WERI-Rb-1 (cell line): ENCODE measurements at regions not wholly inside any gene's neighbourhood (a gene's known extent, or its start where the extent isn't known, plus 50 kb on each side); places are given as distances from the start of the nearest gene placed in this dataset.
"Not testable (repeated sequence)": the region's sequence is repeated elsewhere in the genome, so short reads cannot be mapped to it uniquely, and the experiment has no call there.

ENCODE experiments used
- DNase-seq: peaks from one replicate; pipeline ENCODE4 v3.0.0-alpha.2; 2020
- H3K27ac ChIP-seq: fragments of 250-450 bp; sonication (Bioruptor Pico); 2 replicates; pipeline ENCODE4 v1.5.1; 2020; ENCODE audit warnings: mild to moderate bottlenecking, moderate library complexity
- H3K27me3 ChIP-seq: fragments of 250-450 bp; sonication (Bioruptor Pico); 2 replicates; pipeline ENCODE4 v1.5.1; 2021; ENCODE audit warnings: mild to moderate bottlenecking, low read depth, moderate library complexity; ENCODE audit not compliant: insufficient read depth, severe bottlenecking
- H3K36me3 ChIP-seq: fragments of 250-450 bp; sonication (Bioruptor Pico); 2 replicates; pipeline ENCODE4 v1.5.1; 2020; ENCODE audit warnings: mild to moderate bottlenecking, moderate library complexity
- H3K4me3 ChIP-seq: 2 replicates; pipeline ENCODE4 v1.5.1; 2011; ENCODE audit warnings: low read depth, mild to moderate bottlenecking, control low read depth, low read length
- H3K9me3 ChIP-seq: fragments of 250-450 bp; sonication (Bioruptor Pico); 2 replicates; pipeline ENCODE4 v1.5.1; 2021; ENCODE audit warnings: mild to moderate bottlenecking, moderate library complexity; ENCODE audit not compliant: severe bottlenecking
- TF ChIP-seq, protein P1 (sequence below): IDR thresholded peaks from 2 replicates; pipeline ENCODE4 v1.5.1; 2011; ENCODE audit warnings: low read depth, mild to moderate bottlenecking, control low read depth, inconsistent platforms, low read length

DNA sequence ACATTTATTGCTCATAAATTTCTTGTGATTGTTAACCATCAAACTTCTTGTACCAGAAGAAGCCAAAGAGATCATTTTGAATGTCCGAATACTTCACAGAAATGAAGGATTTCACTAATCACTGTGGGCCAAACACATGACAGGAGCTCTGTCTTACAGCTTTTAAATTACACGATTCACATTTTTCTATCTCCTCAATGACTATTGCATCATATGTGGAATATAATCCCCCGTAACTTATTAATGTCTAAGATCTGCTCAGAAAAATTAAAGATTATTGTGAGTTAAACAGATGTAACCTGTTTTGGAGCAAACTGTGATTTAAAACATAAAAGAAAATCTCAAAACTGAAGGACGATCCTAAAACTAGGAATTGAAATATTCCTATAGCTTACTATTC, 645.2 kb upstream of the COX7C start:
- Histone ChIP-seq H3K27ac (no peak overlapping the region), H3K4me3 (no peak overlapping the region), H3K9me3 (no peaks in the 10 kb centered on the region), H3K36me3 (no peaks in the 10 kb centered on the region), H3K27me3 (no peaks in the 10 kb centered on the region)
- DNase-seq = no peak
- TF ChIP-seq, protein P1, sequence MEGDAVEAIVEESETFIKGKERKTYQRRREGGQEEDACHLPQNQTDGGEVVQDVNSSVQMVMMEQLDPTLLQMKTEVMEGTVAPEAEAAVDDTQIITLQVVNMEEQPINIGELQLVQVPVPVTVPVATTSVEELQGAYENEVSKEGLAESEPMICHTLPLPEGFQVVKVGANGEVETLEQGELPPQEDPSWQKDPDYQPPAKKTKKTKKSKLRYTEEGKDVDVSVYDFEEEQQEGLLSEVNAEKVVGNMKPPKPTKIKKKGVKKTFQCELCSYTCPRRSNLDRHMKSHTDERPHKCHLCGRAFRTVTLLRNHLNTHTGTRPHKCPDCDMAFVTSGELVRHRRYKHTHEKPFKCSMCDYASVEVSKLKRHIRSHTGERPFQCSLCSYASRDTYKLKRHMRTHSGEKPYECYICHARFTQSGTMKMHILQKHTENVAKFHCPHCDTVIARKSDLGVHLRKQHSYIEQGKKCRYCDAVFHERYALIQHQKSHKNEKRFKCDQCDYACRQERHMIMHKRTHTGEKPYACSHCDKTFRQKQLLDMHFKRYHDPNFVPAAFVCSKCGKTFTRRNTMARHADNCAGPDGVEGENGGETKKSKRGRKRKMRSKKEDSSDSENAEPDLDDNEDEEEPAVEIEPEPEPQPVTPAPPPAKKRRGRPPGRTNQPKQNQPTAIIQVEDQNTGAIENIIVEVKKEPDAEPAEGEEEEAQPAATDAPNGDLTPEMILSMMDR = no peak

DNA sequence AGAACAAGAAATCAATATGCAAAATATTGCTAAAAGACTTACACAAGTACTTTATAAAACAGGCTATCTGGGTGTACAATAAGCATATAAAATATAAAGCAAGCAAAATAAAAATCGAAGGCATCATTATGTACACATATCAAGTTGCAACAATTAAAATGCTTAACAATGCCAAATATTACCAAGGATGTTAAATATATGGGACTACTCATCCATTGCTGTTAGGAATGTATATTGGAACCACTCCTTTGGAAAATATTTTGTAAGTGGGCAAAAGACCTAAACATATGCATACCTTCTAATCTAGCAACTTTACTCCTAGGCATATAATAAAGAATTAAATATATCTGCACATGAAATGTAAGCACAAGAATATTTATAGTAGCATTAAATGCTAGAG, 632.6 kb upstream of the COX7C start:
- Histone ChIP-seq H3K27ac (no peak overlapping the region), H3K27me3 (no peaks in the 10 kb centered on the region), H3K4me3 (no peak overlapping the region), H3K36me3 (no peaks in the 10 kb centered on the region), H3K9me3 (no peaks in the 10 kb centered on the region)
- DNase-seq = no peak
- TF ChIP-seq, protein P1 = no peak

DNA sequence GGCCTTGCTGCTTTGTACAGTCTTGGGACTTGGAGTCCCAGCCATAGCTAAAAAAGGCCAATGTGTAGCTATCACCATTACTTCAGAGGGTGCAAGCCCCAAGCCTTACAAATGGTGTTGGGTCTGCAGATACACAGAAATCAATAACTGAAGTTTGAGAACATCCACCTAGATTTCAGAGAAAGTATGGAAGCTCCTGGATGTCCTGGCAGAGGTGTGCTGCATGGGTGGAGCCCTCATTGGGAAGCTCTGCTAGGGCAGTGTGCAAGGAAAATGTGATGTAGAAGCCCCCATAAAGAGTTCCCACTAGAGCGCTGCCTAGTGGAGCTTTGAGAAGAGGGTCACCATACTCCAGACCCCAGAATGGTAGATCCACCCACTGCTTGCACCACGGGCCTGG, 626.7 kb upstream of the COX7C start:
- no peak overlapping the region for H3K4me3 ChIP-seq
- no peaks in the 10 kb centered on the region for H3K27me3 ChIP-seq
- TF ChIP-seq, protein P1 = no peak
- no peaks in the 10 kb centered on the region for H3K36me3 ChIP-seq
- DNase-seq = no peak
- H3K27ac ChIP-seq = no peak overlapping the region
- H3K9me3 ChIP-seq = peaks cover 10% of the 10 kb centered on the region

DNA sequence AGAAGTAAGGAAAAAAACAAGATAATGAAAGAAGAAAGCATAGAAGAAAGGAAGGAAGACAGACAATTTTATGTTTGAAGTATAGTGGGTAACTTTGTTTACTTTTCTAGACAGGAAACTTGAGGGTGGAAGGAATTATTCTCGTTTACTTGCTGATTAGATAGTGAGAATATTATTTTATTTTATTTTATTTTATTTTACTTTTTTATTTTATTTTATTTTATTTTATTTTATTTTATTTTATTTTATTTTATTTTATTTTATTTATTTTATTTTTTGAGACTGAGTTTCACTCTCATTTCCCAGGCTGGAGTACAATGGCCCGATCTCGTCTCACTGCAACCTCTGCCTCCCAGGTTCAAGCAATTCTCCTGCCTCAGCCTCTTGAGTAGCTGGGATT, 623.1 kb upstream of the COX7C start:
- not testable (repeated sequence) for H3K9me3 ChIP-seq, H3K4me3 ChIP-seq, DNase-seq, H3K27ac ChIP-seq, H3K36me3 ChIP-seq, H3K27me3 ChIP-seq

DNA sequence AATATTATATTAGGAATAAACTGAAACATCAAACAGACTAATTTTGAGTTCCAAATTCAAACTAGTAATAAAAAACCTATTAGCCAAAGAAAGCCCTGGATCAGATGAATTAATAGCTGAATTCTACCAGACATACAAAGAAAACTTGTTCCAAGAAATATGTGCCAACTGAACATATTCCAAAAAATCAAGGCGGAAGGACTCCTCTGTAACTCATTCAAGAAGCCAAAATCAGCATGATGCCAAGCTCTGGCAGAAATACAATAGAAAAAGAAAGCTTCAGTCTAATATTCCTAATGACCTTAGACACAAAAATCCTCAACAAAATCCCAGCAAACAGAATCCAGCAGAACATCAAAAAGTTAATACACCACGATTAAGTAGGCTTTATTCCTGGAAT, 619.1 kb upstream of the COX7C start:
- TF ChIP-seq, protein P1 = no peak
- Histone ChIP-seq H3K36me3 (no peaks in the 10 kb centered on the region), H3K9me3 (no peaks in the 10 kb centered on the region), H3K4me3 (no peak overlapping the region), H3K27me3 (no peaks in the 10 kb centered on the region), H3K27ac (no peak overlapping the region)
- no peak for DNase-seq

DNA sequence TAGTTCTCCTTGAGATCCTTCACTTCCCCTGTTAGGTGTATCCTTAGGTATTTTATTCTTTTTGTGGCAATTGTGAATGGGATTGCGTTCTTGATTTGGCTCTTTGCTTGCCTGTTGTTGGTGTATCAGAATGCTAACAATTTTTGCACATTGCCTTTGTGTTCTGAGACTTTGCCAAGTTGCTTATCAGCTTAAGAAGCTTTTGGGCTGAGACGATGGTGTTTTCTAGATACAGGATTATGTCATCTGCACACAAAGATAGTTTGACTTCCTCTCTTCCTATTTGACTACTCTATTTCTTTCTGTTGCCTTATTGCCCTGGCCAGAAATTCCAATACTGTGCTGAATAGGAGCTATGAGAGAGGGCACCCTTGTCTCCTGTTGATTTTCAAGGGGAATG, 609.4 kb upstream of the COX7C start:
- TF ChIP-seq, protein P1 = no peak

DNA sequence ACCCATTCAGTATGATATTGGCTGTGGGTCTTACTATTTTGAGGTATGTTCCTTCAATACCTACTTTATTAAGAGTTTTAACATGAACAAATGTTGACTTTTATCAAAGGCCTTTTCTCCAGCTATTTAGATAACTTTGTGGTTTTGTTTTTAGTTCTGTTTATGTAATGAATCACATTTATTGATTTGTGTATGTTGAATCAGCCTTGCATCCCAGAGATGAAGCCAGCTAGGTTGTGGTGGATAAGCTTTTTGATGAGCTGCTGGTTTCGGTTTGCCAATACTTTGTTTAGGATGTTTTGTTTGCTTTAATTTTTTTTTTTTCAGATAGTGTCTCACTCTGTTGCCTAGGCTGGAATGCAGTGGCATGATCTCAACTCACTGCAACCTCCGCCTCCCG, 609.0 kb upstream of the COX7C start:
- no peak overlapping the region for H3K27ac ChIP-seq
- no peaks in the 10 kb centered on the region for H3K36me3 ChIP-seq
- no peak for DNase-seq

More for the DNA sequence above, 609.4 kb upstream of the COX7C start:
- Histone ChIP-seq H3K27me3 (no peaks in the 10 kb centered on the region), H3K36me3 (no peaks in the 10 kb centered on the region), H3K27ac (no peak overlapping the region), H3K4me3 (no peak overlapping the region), H3K9me3 (no peaks in the 10 kb centered on the region)
- DNase-seq = no peak

More for the DNA sequence above, 609.0 kb upstream of the COX7C start:
- no peaks in the 10 kb centered on the region for H3K9me3 ChIP-seq
- no peaks in the 10 kb centered on the region for H3K27me3 ChIP-seq
- no peak overlapping the region for H3K4me3 ChIP-seq
- TF ChIP-seq, protein P1 = no peak
